C4-2B (cell line): ENCODE measurements at regions not wholly inside any gene's neighbourhood (a gene's known extent, or its start where the extent isn't known, plus 50 kb on each side); places are given as distances from the start of the nearest gene placed in this dataset.

ENCODE experiments used
- CTCF ChIP-seq: fragments of 450-650 bp; conservative IDR thresholded peaks from 2 replicates; pipeline ENCODE4 v1.5.1; 2017; ENCODE audit warnings: mild to moderate bottlenecking
- ZFX ChIP-seq: fragments of 450-650 bp; IDR thresholded peaks from 2 replicates; pipeline ENCODE4 v1.6.1; 2017

GRCh38 chr2:71812736-71813135 is 334.9 kb downstream of the CYP26B1 start:
- TF ChIP-seq CTCF (no peak), ZFX (no peak)
